Osteoblast (primary cell): ENCODE measurements at regions not wholly inside any gene's neighbourhood (a gene's known extent, or its start where the extent isn't known, plus 50 kb on each side); places are given as distances from the start of the nearest gene placed in this dataset.
"Not testable (repeated sequence)": the region's sequence is repeated elsewhere in the genome, so short reads cannot be mapped to it uniquely, and the experiment has no call there.

ENCODE experiments used
- DNase-seq: peaks from one replicate; pipeline ENCODE4 v3.0.0; 2011; ENCODE audit warnings: low spot score, mixed read lengths; ENCODE audit not compliant: insufficient read length; ENCODE audit errors: missing footprints
- H2AFZ ChIP-seq: 2 replicates; pipeline ENCODE4 v1.6.0; 2011; ENCODE audit warnings: mild to moderate bottlenecking, low read length
- H3K27ac ChIP-seq: 2 replicates; pipeline ENCODE4 v1.5.1; 2011; ENCODE audit warnings: mild to moderate bottlenecking, low read depth, low read length, moderate library complexity
- H3K27me3 ChIP-seq: 2 replicates; pipeline ENCODE4 v1.6.0; 2012; ENCODE audit warnings: mild to moderate bottlenecking, control low read depth, inconsistent platforms, low read length, moderate library complexity; ENCODE audit not compliant: insufficient read depth
- H3K36me3 ChIP-seq: 2 replicates; pipeline ENCODE4 v1.5.1; 2011; ENCODE audit warnings: mild to moderate bottlenecking, low read length, control low read depth, moderate library complexity; ENCODE audit not compliant: insufficient read depth
- H3K4me1 ChIP-seq: 2 replicates; pipeline ENCODE4 v1.5.1; 2011; ENCODE audit warnings: mild to moderate bottlenecking, low read length, control low read depth, moderate library complexity; ENCODE audit not compliant: insufficient read depth
- H3K4me2 ChIP-seq: 2 replicates; pipeline ENCODE4 v1.6.0; 2011; ENCODE audit warnings: mild to moderate bottlenecking, low read length; ENCODE audit not compliant: insufficient read depth
- H3K4me3 ChIP-seq: fragments of 200-600 bp; sonication (generic); 3 replicates; pipeline ENCODE4 v1.5.1; 2012; ENCODE audit warnings: mild to moderate bottlenecking, low read length, inconsistent platforms; ENCODE audit not compliant: insufficient read depth
- H3K79me2 ChIP-seq: 2 replicates; pipeline ENCODE4 v1.6.0; 2012; ENCODE audit warnings: mild to moderate bottlenecking, low read length, control low read depth, inconsistent platforms; ENCODE audit not compliant: insufficient read depth
- H3K9me3 ChIP-seq: 2 replicates; pipeline ENCODE4 v1.5.1; 2011; ENCODE audit warnings: low read depth, low read length, control low read depth
- H4K20me1 ChIP-seq: 2 replicates; pipeline ENCODE4 v1.6.0; 2012; ENCODE audit warnings: mild to moderate bottlenecking, low read length, control low read depth; ENCODE audit not compliant: insufficient read depth
- CTCF ChIP-seq: IDR thresholded peaks from 2 replicates; pipeline ENCODE4 v1.5.1; 2011; ENCODE audit warnings: mild to moderate bottlenecking, low read depth, low read length, moderate library complexity; ENCODE audit errors: extremely low read depth

- no peaks in the 10 kb centered on the region for H3K9me3 ChIP-seq
- H3K36me3 ChIP-seq = no peaks in the 10 kb centered on the region
- no peaks in the 10 kb centered on the region for H3K4me1 ChIP-seq
- no peak overlapping the region for H2AFZ ChIP-seq
- no peak for DNase-seq
- no peak overlapping the region for H3K4me3 ChIP-seq
- H3K79me2 ChIP-seq = no peaks in the 10 kb centered on the region
- H3K4me2 ChIP-seq = no peak overlapping the region
- H3K27me3 ChIP-seq = peaks cover 3% of the 10 kb centered on the region
- no peak overlapping the region for H3K27ac ChIP-seq
- no peaks in the 10 kb centered on the region for H4K20me1 ChIP-seq
- no peak for TF ChIP-seq CTCF
Observed at GRCh38 chr14:59133709-59134108, 54.8 kb upstream of the DAAM1 start.

- Histone ChIP-seq H3K9me3 (no peaks in the 10 kb centered on the region), H3K36me3 (no peaks in the 10 kb centered on the region), H3K79me2 (no peaks in the 10 kb centered on the region), H4K20me1 (no peaks in the 10 kb centered on the region), H3K4me3 (no peak overlapping the region), H3K27me3 (peaks cover 3% of the 10 kb centered on the region), H3K4me1 (no peaks in the 10 kb centered on the region), H2AFZ (no peak overlapping the region), H3K4me2 (no peak overlapping the region), H3K27ac (no peak overlapping the region)
- no peak for DNase-seq
- no peak for TF ChIP-seq CTCF
Observed at GRCh38 chr14:59134307-59134706, 54.2 kb upstream of the DAAM1 start.

GRCh38 chr14:59137256-59137655 lies 51.2 kb upstream of the DAAM1 start:
- Histone ChIP-seq H3K4me1 (no peaks in the 10 kb centered on the region), H2AFZ (no peak overlapping the region), H3K36me3 (no peaks in the 10 kb centered on the region), H3K27me3 (peaks cover 3% of the 10 kb centered on the region), H3K79me2 (no peaks in the 10 kb centered on the region), H3K4me3 (no peak overlapping the region), H3K4me2 (no peak overlapping the region), H3K9me3 (no peaks in the 10 kb centered on the region), H4K20me1 (no peaks in the 10 kb centered on the region), H3K27ac (no peak overlapping the region)
- TF ChIP-seq CTCF = no peak
- DNase-seq = no peak

GRCh38 chr14:59138576-59138975 lies 49.9 kb upstream of the DAAM1 start:
- not testable (repeated sequence) for H3K79me2 ChIP-seq, H4K20me1 ChIP-seq, H3K4me2 ChIP-seq, DNase-seq, H3K4me1 ChIP-seq, H3K9me3 ChIP-seq, H3K4me3 ChIP-seq, H3K27me3 ChIP-seq, H3K27ac ChIP-seq, H3K36me3 ChIP-seq, H2AFZ ChIP-seq
